SIG-M5 (cell line): ENCODE measurements at regions not wholly inside any gene's neighbourhood (a gene's known extent, or its start where the extent isn't known, plus 50 kb on each side); places are given as distances from the start of the nearest gene placed in this dataset.

Experiments
- DNase-seq: peaks from one replicate; lab custom pipeline; 2025; lab: John Stamatoyannopoulos, UW

GRCh38 chr5:103646698-103647614 is 84.4 kb upstream of the NUDT12 start:
- DNase-seq = no peak

- no peak for DNase-seq
Observed at GRCh38 chr5:103645816-103646215, 83.2 kb upstream of the NUDT12 start.

DNA sequence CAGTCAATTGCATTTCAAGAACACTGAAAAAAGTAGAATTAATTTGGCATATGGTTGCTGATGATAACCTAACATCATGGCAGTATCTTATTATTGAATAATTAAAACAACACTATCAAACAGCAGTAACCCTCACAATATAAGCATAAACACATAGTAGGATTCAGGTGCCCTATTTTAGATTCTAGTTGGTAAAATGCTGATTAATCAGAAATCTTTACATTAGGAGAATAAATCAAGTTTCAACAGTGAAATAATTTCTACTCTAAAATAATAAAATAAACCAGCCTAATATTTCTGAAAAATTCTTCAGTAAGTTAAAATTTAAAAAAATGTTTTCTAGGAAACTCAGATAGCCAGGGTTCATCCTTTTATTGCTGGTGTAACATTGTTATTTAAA is 76.4 kb upstream of the NUDT12 start:
- DNase-seq = no peak

GRCh38 chr5:103624675-103625074 is 62.1 kb upstream of the NUDT12 start:
- DNase-seq = no peak

GRCh38 chr5:103624035-103624480 is 61.5 kb upstream of the NUDT12 start:
- no peak for DNase-seq

GRCh38 chr5:103623425-103623824 is 60.8 kb upstream of the NUDT12 start:
- no peak for DNase-seq

DNA sequence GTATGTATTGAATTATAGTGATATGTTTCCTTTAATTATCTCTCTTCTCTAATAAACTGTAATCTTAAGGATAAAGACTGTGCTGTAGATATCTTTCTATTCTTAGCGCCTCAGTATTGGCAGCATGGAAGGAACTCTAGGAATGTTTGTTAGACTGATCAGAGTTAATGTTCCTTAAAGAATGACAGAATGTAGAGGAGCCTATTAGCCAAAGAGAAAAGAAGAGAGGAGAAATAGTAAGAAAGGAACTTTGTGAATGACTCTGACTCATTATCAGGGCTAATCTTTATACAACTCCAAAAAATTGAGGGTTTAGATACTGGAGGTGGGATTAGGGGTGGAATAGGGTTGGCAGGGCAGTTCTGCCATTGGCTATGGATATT is 59.0 kb upstream of the NUDT12 start:
- no peak for DNase-seq

- DNase-seq = no peak
Observed at GRCh38 chr5:103620851-103621547, 58.4 kb upstream of the NUDT12 start.

DNA sequence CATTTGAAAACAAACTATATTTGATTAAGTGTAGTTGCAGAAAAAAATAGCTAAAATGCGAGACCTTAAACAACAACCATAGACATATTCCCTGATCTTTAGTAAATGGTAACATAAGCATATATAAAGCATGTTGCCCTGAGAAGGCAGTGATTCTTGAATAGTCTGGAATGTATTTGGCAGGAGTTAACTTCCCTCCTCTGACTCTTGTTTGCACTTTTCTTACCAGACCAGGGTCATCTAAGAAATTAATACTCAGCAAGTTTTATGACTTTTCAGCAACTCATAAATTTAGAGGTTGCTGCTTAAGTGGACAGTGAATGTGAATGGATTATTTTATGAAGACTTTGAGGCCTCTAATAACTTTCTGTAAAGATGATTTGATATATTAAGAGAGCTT is 55.3 kb upstream of the NUDT12 start:
- DNase-seq = no peak

DNA sequence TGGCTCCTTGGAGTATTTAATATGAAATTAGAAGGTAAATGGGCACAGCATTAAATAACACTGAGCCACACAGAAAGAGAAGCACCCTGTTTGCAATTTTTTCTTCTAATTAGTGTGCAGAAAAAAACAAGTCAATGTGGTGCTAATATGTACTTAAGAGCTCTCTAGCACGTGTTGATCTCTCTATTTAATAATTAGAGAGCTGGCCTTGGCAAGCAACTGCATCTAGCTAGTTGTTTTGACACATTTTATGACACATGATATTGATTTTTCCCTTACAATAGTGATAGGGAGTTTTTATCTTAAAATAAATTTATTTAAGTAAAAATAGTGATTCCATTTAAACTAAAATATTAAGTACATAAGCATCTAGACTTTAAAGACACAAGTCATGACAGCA is 54.5 kb upstream of the NUDT12 start:
- no peak for DNase-seq

DNA sequence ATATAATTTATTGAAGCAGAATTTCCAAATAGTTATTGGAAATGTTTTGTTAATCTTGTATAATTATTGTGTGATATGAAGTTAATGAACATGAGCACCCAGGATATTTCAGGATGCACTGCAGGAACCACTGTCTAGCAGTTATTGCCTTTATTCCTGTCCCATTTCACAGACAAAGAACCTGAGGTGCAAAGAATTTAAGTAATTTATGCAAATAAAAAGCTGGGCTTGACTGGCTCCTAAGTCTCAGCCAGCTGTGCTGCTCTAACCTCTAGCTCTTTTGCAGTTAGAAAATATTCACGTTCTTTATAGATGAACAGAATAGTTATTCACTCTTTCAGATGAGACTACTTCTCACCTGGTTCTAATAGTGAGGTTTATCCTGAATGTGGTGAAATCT is 50.0 kb upstream of the NUDT12 start:
- no peak for DNase-seq
